Adipocyte (in vitro differentiated cells): ENCODE measurements at regions not wholly inside any gene's neighbourhood (a gene's known extent, or its start where the extent isn't known, plus 50 kb on each side); places are given as distances from the start of the nearest gene placed in this dataset.
"Not testable (repeated sequence)": the region's sequence is repeated elsewhere in the genome, so short reads cannot be mapped to it uniquely, and the experiment has no call there.

Source experiments
- DNase-seq: peaks from one replicate; pipeline ENCODE4 v3.0.0-alpha.2; 2015; ENCODE audit warnings: low read depth
- H3K27me3 ChIP-seq: replicated peaks from 2 replicates; pipeline ENCODE4 v1.7.0; 2013; ENCODE audit warnings: mild to moderate bottlenecking, low read length, moderate library complexity; ENCODE audit not compliant: control insufficient read depth, insufficient read depth
- H3K36me3 ChIP-seq: 2 replicates; pipeline ENCODE4 v1.7.0; 2013; ENCODE audit warnings: low read length, mild to moderate bottlenecking, moderate library complexity; ENCODE audit not compliant: control insufficient read depth, insufficient read depth, severe bottlenecking
- H3K4me1 ChIP-seq: 2 replicates; pipeline ENCODE4 v1.7.0; 2013; ENCODE audit warnings: mild to moderate bottlenecking, low read length, moderate library complexity; ENCODE audit not compliant: control insufficient read depth, insufficient read depth
- H3K4me3 ChIP-seq: 2 replicates; pipeline ENCODE4 v1.7.0; 2013; ENCODE audit warnings: mild to moderate bottlenecking, low read length, moderate library complexity
- H3K9ac ChIP-seq: 2 replicates; pipeline ENCODE4 v1.7.0; 2013; ENCODE audit warnings: mild to moderate bottlenecking, low read length, moderate library complexity
- H3K9me3 ChIP-seq: 2 replicates; pipeline ENCODE4 v1.7.0; 2013; ENCODE audit warnings: mild to moderate bottlenecking, low read length, moderate library complexity; ENCODE audit not compliant: control insufficient read depth

DNA sequence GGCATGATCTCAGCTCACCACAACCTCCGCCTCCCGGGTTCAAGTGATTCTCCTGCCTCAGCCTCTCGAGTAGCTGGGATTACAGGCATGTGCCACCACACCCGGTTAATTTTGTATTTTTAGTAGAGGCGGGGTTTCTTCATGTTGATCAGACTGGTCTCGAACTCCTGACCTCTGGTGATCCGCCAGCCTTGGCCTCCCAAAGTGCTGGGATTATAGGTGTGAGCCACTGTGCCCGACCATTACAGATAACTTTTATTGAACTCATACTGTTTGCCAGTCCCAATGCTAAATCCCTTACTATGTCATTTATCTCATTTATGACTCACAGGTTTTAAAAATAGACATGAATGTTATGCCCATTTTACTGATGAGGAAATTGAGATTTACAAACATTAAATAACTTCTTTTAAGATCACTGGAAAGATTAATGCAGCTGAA is 193.9 kb upstream of the ZNF217 start:
- H3K36me3 ChIP-seq, H3K9me3 ChIP-seq, H3K27me3 ChIP-seq, DNase-seq, H3K9ac ChIP-seq, H3K4me3 ChIP-seq: not testable (repeated sequence)
- peaks cover 19% of the 10 kb centered on the region for H3K4me1 ChIP-seq

DNA sequence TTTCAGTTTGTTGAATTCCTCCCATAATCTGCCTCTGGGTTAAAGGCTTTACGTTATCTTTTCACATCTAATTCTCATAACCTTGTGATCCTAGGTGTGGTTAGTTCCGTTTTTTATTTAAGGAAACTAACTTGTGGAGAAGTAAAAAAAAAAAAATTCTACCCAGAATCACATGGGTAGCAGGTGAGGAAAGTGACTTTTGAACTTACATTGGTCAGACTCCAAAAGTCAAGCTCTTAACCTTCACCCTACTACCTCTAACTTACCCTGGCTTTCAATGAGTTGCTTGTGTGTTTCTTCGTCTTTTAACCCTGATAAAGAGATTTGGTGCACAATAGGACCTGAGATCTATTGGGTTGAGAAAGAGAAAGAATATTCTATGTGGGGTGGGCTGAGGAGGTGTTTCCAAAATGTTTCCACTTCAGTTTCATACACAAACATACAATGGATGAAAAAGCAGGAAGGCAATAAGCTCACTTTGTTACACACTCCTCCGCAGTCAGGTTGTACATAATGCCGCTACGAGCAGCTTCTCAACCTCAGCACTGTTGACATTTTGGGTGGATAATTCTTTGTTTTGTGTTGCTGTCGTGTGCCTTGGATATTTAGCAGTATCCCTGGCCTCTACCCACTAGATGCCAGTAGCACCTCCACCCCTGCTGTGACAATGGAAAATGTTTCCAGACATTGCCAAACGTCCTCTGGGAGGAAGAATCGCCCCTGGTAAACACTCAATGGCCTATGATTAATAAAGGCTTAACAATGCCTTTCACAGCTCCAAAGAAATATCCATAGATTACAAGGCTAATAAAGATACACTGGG is 193.0 kb upstream of the ZNF217 start:
- H3K27me3 ChIP-seq, result no peaks in the 10 kb centered on the region
- no peak overlapping the region for H3K9ac ChIP-seq
- no peaks in the 10 kb centered on the region for H3K9me3 ChIP-seq
- H3K4me1 ChIP-seq, result peaks cover 19% of the 10 kb centered on the region
- H3K4me3 ChIP-seq, result no peak overlapping the region
- DNase-seq, result no peak
- H3K36me3 ChIP-seq, result no peaks in the 10 kb centered on the region

DNA sequence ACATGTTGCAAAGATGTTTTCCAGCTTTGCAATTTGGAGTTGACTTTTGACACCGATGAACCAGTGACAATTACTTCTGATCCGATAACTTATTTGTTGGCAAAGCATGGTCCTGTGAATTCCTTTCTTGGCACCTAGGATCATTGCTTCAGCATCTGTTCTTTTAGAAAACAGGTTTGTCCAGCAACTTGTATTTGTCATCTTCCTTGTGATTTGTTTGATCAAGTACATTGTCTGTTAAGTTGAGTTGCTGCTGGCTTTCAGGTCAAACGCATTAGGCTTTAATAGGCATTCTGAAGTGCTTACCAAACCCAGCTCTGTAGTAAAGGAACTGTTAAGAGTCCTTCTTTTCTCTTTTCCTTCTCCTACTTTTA is 192.4 kb upstream of the ZNF217 start:
- DNase-seq, result no peak
- Histone ChIP-seq H3K4me1 (peaks cover 15% of the 10 kb centered on the region), H3K4me3 (no peak overlapping the region), H3K36me3 (no peaks in the 10 kb centered on the region), H3K9ac (no peak overlapping the region), H3K9me3 (no peaks in the 10 kb centered on the region), H3K27me3 (no peaks in the 10 kb centered on the region)

DNA sequence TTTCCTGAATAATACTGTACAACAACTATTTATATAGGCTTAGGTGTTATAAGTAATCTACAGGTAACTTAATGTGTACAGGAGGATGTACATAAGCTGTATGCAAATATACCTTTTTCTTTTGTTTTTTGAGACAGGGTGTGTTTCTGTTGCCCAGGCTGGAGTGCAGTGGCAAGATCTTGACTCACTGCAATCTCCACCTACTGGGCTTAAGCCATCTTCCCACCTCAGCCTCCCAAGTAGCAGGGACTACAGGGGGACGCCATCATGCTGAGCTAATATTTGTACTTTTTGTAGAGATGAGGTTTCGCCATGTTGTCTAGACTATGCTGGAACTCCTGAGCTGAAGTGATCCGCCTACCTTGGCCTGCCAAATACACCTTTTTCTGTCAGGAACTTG is 191.7 kb upstream of the ZNF217 start:
- Histone ChIP-seq H3K9me3 (no peaks in the 10 kb centered on the region), H3K9ac (no peak overlapping the region), H3K36me3 (no peaks in the 10 kb centered on the region), H3K4me1 (peaks cover 10% of the 10 kb centered on the region), H3K27me3 (no peaks in the 10 kb centered on the region), H3K4me3 (no peak overlapping the region)
- DNase-seq, result no peak

DNA sequence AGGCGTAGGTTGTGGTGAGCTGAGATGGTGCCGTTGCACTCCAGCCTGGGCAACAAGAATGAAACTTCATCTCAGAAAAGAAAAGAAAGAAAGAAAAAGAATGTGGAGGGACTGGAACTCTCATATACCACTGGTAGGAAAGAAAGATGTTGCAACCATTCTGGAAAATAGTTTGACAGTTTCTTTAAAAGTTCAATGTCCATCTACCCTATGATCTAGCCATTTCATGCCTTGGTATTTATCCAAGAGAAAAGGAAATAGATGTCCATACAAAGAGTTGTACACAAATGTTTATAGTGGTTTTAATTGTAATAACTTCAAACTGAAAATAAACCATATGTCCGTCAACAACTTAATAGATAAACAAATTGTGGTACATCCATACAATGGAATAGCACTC is 190.1 kb upstream of the ZNF217 start:
- no peak overlapping the region for H3K4me3 ChIP-seq
- no peaks in the 10 kb centered on the region for H3K27me3 ChIP-seq

DNA sequence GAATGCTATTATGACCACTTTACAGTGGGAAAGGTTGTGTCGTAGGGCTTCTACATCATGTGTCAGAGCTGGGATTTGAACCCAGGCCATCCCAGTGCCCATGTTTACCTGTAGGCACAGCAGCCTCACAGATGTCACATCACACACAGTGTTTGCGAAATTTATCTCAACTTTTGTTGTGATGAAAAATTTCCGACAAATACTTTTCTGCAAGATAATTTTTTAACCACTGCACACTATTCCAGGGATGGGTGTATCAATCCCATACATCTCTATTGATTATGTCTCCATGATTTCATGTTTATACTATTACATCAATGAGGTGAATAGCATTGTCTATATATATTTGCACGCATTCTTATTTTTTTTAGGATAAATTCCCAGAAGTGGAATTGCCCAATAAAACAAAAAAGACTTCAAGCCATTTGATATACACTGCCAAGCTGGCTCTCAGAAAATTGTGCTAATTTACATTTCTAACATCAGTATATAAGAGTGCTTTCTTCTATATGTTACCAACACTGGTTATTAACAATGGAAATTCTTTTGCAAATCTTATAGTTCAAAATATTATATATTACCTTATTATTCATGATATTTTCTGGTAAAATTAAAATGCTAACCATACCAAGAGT is 189.1 kb upstream of the ZNF217 start:
- no peaks in the 10 kb centered on the region for H3K36me3 ChIP-seq
- no peaks in the 10 kb centered on the region for H3K4me1 ChIP-seq
- no peak for DNase-seq
- H3K9me3 ChIP-seq, result no peaks in the 10 kb centered on the region
- no peaks in the 10 kb centered on the region for H3K27me3 ChIP-seq
- no peak overlapping the region for H3K9ac ChIP-seq
- no peak overlapping the region for H3K4me3 ChIP-seq

More for the DNA sequence above, 190.1 kb upstream of the ZNF217 start:
- no peak for DNase-seq
- Histone ChIP-seq H3K9ac (no peak overlapping the region), H3K9me3 (no peaks in the 10 kb centered on the region), H3K36me3 (no peaks in the 10 kb centered on the region), H3K4me1 (no peaks in the 10 kb centered on the region)

DNA sequence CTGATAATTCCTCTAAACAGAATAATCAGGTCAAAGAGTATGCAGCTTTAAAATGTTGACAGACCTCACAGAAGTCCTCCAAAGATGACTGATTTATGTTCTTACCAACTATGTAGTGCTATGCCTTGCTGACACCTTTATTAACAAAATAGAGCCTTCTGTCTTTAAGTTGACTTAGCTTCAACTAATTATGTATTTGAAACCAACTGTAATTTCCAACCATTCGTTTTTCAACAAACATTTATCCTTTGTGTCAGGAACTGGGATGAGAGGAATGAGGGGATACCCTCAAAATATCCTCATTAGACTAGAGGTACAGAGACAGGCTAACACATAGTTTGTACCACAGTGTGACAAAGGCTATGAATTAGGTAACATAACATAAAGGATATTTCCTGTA is 186.2 kb upstream of the ZNF217 start:
- no peak overlapping the region for H3K4me3 ChIP-seq
- no peak for DNase-seq
- H3K36me3 ChIP-seq, result no peaks in the 10 kb centered on the region
- H3K27me3 ChIP-seq, result no peaks in the 10 kb centered on the region
- no peaks in the 10 kb centered on the region for H3K9me3 ChIP-seq
- no peak overlapping the region for H3K9ac ChIP-seq
- H3K4me1 ChIP-seq, result peaks cover 3% of the 10 kb centered on the region

DNA sequence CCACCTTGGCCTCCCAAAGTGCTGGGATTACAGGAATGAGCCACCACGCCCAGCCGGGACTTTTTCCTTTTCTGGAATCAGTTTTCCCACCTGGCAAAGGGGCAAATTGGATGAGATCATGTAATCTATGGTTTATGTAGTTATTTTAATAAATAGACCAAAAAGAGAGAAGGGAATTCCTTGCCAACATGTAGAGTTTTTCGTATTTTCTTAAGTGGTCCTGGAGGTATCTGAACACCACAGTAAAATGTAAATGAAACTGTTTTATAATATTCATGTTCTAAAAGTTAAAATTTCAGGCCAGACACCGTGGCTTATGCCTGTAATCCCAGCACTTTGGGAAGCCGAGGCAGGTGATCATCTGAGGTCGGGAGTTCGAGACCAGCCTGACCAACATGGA is 185.1 kb upstream of the ZNF217 start:
- no peaks in the 10 kb centered on the region for H3K36me3 ChIP-seq

DNA sequence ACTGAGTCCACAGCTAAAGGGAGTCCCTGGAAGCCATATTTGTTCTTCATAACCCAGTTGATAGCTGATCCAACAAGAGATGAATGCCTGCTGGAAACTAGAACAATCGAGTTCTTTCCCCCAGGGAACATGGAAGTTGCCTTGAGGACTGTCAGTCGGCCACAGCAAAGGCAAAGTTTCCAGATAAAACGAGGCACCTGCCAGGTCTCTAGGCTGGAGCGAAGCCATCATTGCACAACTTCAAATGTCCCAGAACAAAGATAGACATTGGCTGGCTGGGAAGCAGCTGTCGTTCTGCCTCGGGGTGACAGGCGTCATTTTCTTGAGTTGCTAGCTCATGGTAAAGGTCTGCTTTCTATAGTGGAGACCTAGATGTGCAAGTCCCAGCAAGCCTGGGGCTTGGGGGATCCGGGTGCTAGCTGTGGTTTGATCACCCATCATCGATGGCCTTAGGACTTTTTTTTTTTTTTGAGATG is 184.4 kb upstream of the ZNF217 start:
- DNase-seq, result no peak
- H3K9me3 ChIP-seq, result no peaks in the 10 kb centered on the region

More for the DNA sequence above, 185.1 kb upstream of the ZNF217 start:
- Histone ChIP-seq H3K9me3 (no peaks in the 10 kb centered on the region), H3K27me3 (no peaks in the 10 kb centered on the region), H3K9ac (no peak overlapping the region), H3K4me1 (peaks cover 13% of the 10 kb centered on the region), H3K4me3 (no peak overlapping the region)
- no peak for DNase-seq

DNA sequence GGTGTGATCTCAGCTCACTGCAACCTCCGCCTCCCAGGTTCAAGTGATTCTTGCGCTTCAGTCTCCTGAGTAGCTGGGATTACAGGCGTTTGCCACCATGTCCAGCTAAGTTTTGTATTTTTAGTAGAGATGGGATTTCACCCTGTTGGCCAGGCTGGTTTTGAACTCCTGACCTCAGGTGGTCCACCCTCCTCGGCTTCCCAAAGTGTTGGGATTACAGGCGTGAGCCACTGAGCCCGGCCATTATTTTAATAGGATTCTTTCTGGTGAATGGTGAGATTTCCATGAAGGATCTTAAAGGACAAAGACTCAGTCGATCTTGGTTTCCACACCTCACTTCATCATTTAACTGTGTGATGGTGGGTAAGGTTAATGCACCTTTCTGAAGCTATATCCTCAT is 183.8 kb upstream of the ZNF217 start:
- not testable (repeated sequence) for H3K9ac ChIP-seq, DNase-seq, H3K4me3 ChIP-seq, H3K36me3 ChIP-seq, H3K27me3 ChIP-seq, H3K9me3 ChIP-seq
- H3K4me1 ChIP-seq, result peaks cover 19% of the 10 kb centered on the region

More for the DNA sequence above, 184.4 kb upstream of the ZNF217 start:
- H3K9ac ChIP-seq, result no peak overlapping the region
- peaks cover 19% of the 10 kb centered on the region for H3K4me1 ChIP-seq
- H3K36me3 ChIP-seq, result no peaks in the 10 kb centered on the region
- H3K27me3 ChIP-seq, result no peaks in the 10 kb centered on the region
- H3K4me3 ChIP-seq, result no peak overlapping the region

DNA sequence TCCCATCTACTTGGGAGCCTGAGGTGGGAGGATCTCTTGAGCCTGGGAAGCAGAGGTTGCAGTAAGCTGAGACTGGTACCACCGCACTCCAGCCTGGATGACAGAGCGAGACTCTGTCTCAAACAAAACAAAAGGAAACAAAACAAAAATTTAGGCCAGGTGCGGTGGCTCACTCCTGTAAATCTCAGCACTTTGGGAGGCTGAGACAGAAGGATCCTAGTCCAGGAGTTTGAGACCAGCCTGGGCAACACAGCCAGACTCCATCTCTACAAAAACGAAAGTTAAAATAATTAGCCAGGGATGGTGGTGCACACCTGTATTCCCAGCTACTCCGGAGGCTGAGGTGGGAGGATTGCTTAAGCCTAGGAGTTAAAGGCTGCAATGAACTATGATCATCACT is 183.2 kb upstream of the ZNF217 start:
- H3K36me3 ChIP-seq, result no peaks in the 10 kb centered on the region
- peaks cover 19% of the 10 kb centered on the region for H3K4me1 ChIP-seq
- H3K4me3 ChIP-seq, result no peak overlapping the region
- H3K27me3 ChIP-seq, result no peaks in the 10 kb centered on the region
- no peaks in the 10 kb centered on the region for H3K9me3 ChIP-seq
- DNase-seq, result no peak
- no peak overlapping the region for H3K9ac ChIP-seq
